Activated naive CD4-positive, alpha-beta T cell treated with anti-CD3 and anti-CD28 coated beads, Interleukin-2, amount 10 ng/mL, durations not matched to agents 7 days and 5 days (primary cell): ENCODE measurements at regions not wholly inside any gene's neighbourhood (a gene's known extent, or its start where the extent isn't known, plus 50 kb on each side); places are given as distances from the start of the nearest gene placed in this dataset.
A peak's percentile ranks its signal among the peaks of the same experiment; 100 is the strongest.

Experiments
- CTCF ChIA-PET: fragments of 350-600 bp; sonication (Branson Sonifier 250); formaldehyde crosslinking; loops from one replicate; lab custom pipeline; 2021; ENCODE audit warnings: antibody characterized with exemption; lab: Charles Lee
- DNase-seq: peaks from one replicate; pipeline ENCODE4 v3.0.0-alpha.2; 2020
- H3K27ac Mint-ChIP-seq: one replicate; pipeline ENCODE4 v1.8.0; 2021; ENCODE audit warnings: mild to moderate bottlenecking, moderate library complexity, mixed read lengths
- H3K27me3 Mint-ChIP-seq: one replicate; pipeline ENCODE4 v1.8.0; 2021; ENCODE audit warnings: mild to moderate bottlenecking, mixed read lengths
- H3K36me3 Mint-ChIP-seq: one replicate; pipeline ENCODE4 v1.8.0; 2021; ENCODE audit warnings: mixed read lengths
- H3K4me1 Mint-ChIP-seq: one replicate; pipeline ENCODE4 v1.8.0; 2021; ENCODE audit warnings: mixed read lengths
- H3K4me3 Mint-ChIP-seq: one replicate; pipeline ENCODE4 v1.8.0; 2021; ENCODE audit warnings: mild to moderate bottlenecking, moderate library complexity, mixed read lengths
- H3K9me3 Mint-ChIP-seq: one replicate; pipeline ENCODE4 v1.8.0; 2021; ENCODE audit warnings: mixed read lengths

DNA sequence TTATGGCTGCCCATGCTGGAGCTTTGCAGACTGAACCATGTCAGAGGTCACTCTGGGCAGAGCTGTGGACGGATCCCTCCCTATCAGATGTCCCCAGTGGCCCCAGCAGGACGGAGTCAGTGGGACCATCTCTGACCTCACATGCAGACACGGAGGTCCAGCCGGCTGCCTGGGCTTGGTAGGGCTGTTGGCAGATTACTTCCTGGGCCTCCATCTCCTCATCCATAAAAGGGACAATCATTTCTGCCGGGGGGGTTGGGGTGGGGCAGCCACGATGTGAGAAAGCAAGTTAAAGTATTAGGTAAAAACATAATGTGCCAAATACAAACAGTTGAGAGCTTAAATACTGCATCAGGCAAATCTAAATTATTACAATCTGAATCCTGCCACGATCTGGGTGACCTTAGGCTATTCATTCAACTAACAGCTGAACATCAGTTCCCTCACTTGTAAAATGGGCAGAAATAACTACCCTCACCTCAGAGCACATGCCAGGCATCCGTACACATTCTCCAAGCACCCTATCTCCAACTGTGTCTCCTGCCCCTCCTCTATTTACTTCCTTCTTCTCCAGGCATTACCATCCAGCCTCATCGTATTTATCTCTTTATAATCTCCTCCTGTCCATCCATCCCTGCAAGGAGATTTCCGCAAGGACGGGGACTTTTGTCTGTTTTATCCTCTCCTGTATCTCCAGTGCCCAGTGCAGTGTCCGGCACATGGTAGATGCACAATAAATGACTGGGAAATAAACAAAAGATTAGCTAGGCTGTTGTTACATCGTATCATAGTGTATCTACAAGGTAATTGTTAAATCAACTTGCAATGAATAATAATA lies 192.3 kb upstream of the FOXF1 start:
- Mint-ChIP-seq H3K27ac (no peak overlapping the region), H3K9me3 (no peaks in the 10 kb centered on the region), H3K4me1 (no peaks in the 10 kb centered on the region), H3K36me3 (no peaks in the 10 kb centered on the region), H3K27me3 (peaks cover 14% of the 10 kb centered on the region), H3K4me3 (no peak overlapping the region)
- DNase-seq, result peak; percentile 22
- CTCF ChIA-PET, result interaction anchor here (1.3 kb wide), 1 partner anchor 497 kb away, joined by 3 read pairs; no protein-coding TSS in a partner anchor

GRCh38 chr16:86319585-86320236 lies 190.6 kb upstream of the FOXF1 start:
- no peaks in the 10 kb centered on the region for H3K9me3 Mint-ChIP-seq
- no peak for DNase-seq
- H3K4me3 Mint-ChIP-seq, result no peak overlapping the region
- CTCF ChIA-PET, result interaction anchor here (0.6 kb wide), 1 partner anchor 1036 kb away, joined by 3 read pairs; no protein-coding TSS in a partner anchor
- no peaks in the 10 kb centered on the region for H3K36me3 Mint-ChIP-seq
- no peak overlapping the region for H3K27ac Mint-ChIP-seq
- no peaks in the 10 kb centered on the region for H3K4me1 Mint-ChIP-seq
- H3K27me3 Mint-ChIP-seq, result peaks cover 14% of the 10 kb centered on the region

DNA sequence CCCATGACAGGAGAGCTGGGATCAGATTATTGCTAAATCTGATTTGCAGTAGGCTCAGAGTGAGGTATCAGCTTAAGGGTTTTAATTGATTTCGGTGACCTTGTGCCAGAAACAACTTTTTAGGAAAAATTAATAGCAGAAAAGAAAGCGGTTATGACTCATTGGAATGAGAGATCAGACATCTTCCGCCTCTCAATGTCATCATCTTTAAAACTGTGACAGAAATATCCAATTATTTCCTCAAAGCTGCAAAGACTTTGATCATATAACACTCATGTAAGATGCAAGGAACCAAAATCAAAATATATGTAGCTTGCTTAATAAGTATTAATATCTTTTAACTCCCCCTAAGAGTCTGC lies 190.1 kb upstream of the FOXF1 start:
- CTCF ChIA-PET, result no interaction called here
- Mint-ChIP-seq H3K4me3 (no peak overlapping the region), H3K27ac (no peak overlapping the region), H3K4me1 (no peaks in the 10 kb centered on the region), H3K36me3 (no peaks in the 10 kb centered on the region), H3K9me3 (no peaks in the 10 kb centered on the region), H3K27me3 (peaks cover 14% of the 10 kb centered on the region)
- no peak for DNase-seq

DNA sequence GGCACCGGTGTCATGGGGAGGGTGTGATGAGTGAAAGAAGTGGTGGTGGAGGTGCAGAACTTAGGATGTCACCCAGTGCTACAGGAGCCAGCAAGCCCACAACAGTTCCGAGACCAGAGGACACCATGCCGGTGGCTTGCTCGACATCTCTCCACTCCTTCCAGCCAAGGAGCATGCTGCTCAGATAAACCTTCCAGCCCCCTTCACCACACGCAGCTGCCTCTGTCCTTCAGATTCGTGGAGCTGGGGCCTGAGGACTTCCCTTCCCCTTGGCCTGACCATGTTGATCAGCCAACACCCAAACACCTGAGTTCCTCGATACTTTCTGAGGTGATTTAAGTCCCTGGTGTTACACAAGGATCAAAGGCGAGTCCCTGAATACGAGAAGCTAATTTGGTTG lies 188.8 kb upstream of the FOXF1 start:
- Mint-ChIP-seq H3K9me3 (no peaks in the 10 kb centered on the region), H3K36me3 (no peaks in the 10 kb centered on the region), H3K27me3 (peaks cover 14% of the 10 kb centered on the region), H3K4me3 (no peak overlapping the region), H3K4me1 (no peaks in the 10 kb centered on the region), H3K27ac (no peak overlapping the region)
- CTCF ChIA-PET, result no interaction called here
- no peak for DNase-seq

GRCh38 chr16:86322283-86322682 lies 188.0 kb upstream of the FOXF1 start:
- no peak overlapping the region for H3K27ac Mint-ChIP-seq
- H3K36me3 Mint-ChIP-seq, result no peaks in the 10 kb centered on the region
- no peaks in the 10 kb centered on the region for H3K9me3 Mint-ChIP-seq
- no peak for DNase-seq
- CTCF ChIA-PET, result no interaction called here
- H3K4me1 Mint-ChIP-seq, result no peaks in the 10 kb centered on the region
- peaks cover 14% of the 10 kb centered on the region for H3K27me3 Mint-ChIP-seq
- H3K4me3 Mint-ChIP-seq, result no peak overlapping the region

DNA sequence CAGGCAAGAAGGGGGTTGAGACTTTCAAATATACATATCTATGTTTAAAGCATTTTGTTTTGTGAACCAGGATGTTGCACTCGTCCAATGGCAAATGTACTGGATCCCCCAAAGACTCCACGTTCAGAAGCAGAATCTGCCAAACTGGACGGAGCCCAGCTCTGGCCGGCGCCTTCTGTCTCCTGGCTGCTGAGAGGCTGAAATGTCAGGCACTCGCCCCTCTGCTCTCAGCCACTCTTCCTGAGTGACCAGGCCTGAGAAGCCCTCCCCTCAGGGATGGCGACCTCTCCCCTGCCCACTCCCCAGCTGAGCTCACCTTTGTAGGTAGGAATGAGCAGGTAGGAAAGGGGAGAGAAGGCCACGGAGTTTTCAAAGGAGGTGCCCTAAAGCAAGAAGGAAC lies 187.5 kb upstream of the FOXF1 start:
- no peak overlapping the region for H3K4me3 Mint-ChIP-seq

GRCh38 chr16:86324320-86324719 lies 186.0 kb upstream of the FOXF1 start:
- Mint-ChIP-seq H3K36me3 (no peaks in the 10 kb centered on the region), H3K4me1 (no peaks in the 10 kb centered on the region), H3K27me3 (peaks cover 16% of the 10 kb centered on the region), H3K9me3 (no peaks in the 10 kb centered on the region), H3K27ac (no peak overlapping the region), H3K4me3 (no peak overlapping the region)
- no peak for DNase-seq
- CTCF ChIA-PET, result no interaction called here

More for the DNA sequence above, 187.5 kb upstream of the FOXF1 start:
- Mint-ChIP-seq H3K36me3 (no peaks in the 10 kb centered on the region), H3K9me3 (no peaks in the 10 kb centered on the region), H3K27me3 (peaks cover 14% of the 10 kb centered on the region), H3K27ac (no peak overlapping the region), H3K4me1 (no peaks in the 10 kb centered on the region)
- CTCF ChIA-PET, result no interaction called here
- DNase-seq, result no peak

GRCh38 chr16:86325360-86325759 lies 185.0 kb upstream of the FOXF1 start:
- CTCF ChIA-PET, result no interaction called here
- Mint-ChIP-seq H3K4me3 (no peak overlapping the region), H3K4me1 (no peaks in the 10 kb centered on the region), H3K27me3 (peaks cover 19% of the 10 kb centered on the region), H3K36me3 (no peaks in the 10 kb centered on the region), H3K9me3 (no peaks in the 10 kb centered on the region), H3K27ac (no peak overlapping the region)
- DNase-seq, result no peak

DNA sequence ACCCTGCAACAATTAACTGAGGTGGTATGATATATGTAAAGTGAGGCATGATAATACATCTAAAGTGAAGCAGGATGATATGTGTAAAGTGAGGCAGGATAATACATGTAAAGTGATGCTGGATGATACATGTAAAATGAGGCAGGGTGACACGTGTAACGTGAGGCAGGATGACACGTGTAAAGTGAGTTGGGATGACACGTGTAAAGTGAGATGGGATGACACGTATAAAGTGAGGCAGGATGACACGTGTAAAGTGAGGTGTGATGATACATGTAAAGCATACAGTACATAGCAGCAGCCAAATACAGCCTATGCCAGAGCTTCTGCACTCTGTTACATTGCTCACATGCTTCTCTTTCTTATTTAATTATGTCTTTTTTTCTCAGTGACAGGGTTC lies 184.4 kb upstream of the FOXF1 start:
- Mint-ChIP-seq H3K36me3 (no peaks in the 10 kb centered on the region), H3K27me3 (peaks cover 20% of the 10 kb centered on the region), H3K9me3 (no peaks in the 10 kb centered on the region), H3K4me1 (no peaks in the 10 kb centered on the region), H3K27ac (no peak overlapping the region), H3K4me3 (no peak overlapping the region)
- no peak for DNase-seq
- CTCF ChIA-PET, result no interaction called here

DNA sequence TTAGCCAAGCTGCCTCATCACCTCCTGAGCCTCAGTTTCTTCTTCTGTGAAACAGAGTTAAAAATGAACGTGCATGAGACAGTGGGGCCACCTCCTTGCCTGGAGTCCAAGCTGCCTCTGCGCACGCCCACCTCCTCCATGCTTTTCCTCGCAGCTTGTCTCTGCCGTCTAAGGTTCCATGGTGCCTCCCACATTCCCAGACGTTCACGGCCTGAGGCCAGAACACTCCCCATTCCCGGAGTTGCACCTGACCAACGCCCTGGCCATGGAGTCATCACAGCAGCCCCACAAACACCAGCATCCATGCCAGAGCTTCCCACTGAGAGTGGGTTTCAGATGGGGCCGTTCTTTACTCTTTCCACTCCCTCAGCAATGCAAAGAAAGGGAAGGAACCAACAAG lies 183.0 kb upstream of the FOXF1 start:
- H3K36me3 Mint-ChIP-seq, result no peaks in the 10 kb centered on the region
- no peak overlapping the region for H3K4me3 Mint-ChIP-seq
- peaks cover 16% of the 10 kb centered on the region for H3K27me3 Mint-ChIP-seq
- CTCF ChIA-PET, result no interaction called here
- no peak for DNase-seq
- H3K9me3 Mint-ChIP-seq, result no peaks in the 10 kb centered on the region
- no peaks in the 10 kb centered on the region for H3K4me1 Mint-ChIP-seq
- H3K27ac Mint-ChIP-seq, result no peak overlapping the region

DNA sequence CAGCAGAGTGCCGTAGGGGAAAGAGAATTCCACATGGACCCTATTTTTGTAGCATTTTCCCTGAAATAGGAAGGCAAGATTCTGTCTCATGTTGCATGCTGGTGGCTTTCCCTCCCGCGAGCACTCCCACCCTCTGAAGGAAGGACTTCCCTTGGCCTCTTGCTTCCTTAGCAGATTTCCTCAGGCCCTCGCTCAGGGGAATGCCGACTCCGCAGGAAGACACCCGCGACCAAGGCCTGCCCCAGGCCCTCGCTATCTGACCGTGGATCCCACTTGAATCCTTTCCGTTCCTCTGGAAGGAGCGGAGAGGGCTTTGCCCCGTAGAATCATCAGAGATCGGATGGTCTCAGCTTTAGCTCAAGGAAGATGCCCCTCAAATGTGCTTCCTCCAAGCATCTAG lies 179.4 kb upstream of the FOXF1 start:
- Mint-ChIP-seq H3K27me3 (peaks cover 18% of the 10 kb centered on the region), H3K4me1 (no peaks in the 10 kb centered on the region), H3K4me3 (no peak overlapping the region), H3K36me3 (no peaks in the 10 kb centered on the region), H3K27ac (no peak overlapping the region), H3K9me3 (no peaks in the 10 kb centered on the region)
- CTCF ChIA-PET, result no interaction called here
- no peak for DNase-seq

- Mint-ChIP-seq H3K27ac (no peak overlapping the region), H3K4me3 (no peak overlapping the region)
- CTCF ChIA-PET, result no interaction called here
Measured at GRCh38 chr16:86334079-86334635, 176.2 kb upstream of the FOXF1 start.

GRCh38 chr16:86335266-86336172 lies 174.8 kb upstream of the FOXF1 start:
- no peak overlapping the region for H3K27ac Mint-ChIP-seq
- no peaks in the 10 kb centered on the region for H3K4me1 Mint-ChIP-seq
- no peaks in the 10 kb centered on the region for H3K36me3 Mint-ChIP-seq
- H3K4me3 Mint-ChIP-seq, result no peak overlapping the region
- peaks cover 12% of the 10 kb centered on the region for H3K27me3 Mint-ChIP-seq
- peaks cover 2% of the 10 kb centered on the region for H3K9me3 Mint-ChIP-seq
- CTCF ChIA-PET, result no interaction called here
- DNase-seq, result no peak

More at GRCh38 chr16:86334079-86334635, 176.2 kb upstream of the FOXF1 start:
- no peaks in the 10 kb centered on the region for H3K36me3 Mint-ChIP-seq
- no peaks in the 10 kb centered on the region for H3K4me1 Mint-ChIP-seq
- peaks cover 15% of the 10 kb centered on the region for H3K27me3 Mint-ChIP-seq
- peaks cover 2% of the 10 kb centered on the region for H3K9me3 Mint-ChIP-seq
- no peak for DNase-seq

GRCh38 chr16:86337138-86337537 lies 173.2 kb upstream of the FOXF1 start:
- H3K4me3 Mint-ChIP-seq, result no peak overlapping the region
- CTCF ChIA-PET, result no interaction called here
- peaks cover 2% of the 10 kb centered on the region for H3K9me3 Mint-ChIP-seq
- no peaks in the 10 kb centered on the region for H3K36me3 Mint-ChIP-seq
- H3K27ac Mint-ChIP-seq, result no peak overlapping the region
- no peaks in the 10 kb centered on the region for H3K4me1 Mint-ChIP-seq
- peaks cover 19% of the 10 kb centered on the region for H3K27me3 Mint-ChIP-seq
- no peak for DNase-seq
